ENCODE measurements at regions not wholly inside any gene's neighbourhood (a gene's known extent, or its start where the extent isn't known, plus 50 kb on each side); places are given as distances from the start of the nearest gene placed in this dataset.

GRCh38 chr2:114076961-114077360 lies 187.1 kb downstream of the ACTR3 start:
- H3K4me3 ChIP-seq (ENCODE audit: low read length) = no peak overlapping the region
- H3K36me3 ChIP-seq (ENCODE audit: insufficient read depth, low read depth, low read length) = no peaks in the 10 kb centered on the region
- H3K4me1 ChIP-seq (ENCODE audit: insufficient read depth, low read length) = no peaks in the 10 kb centered on the region
- H3K9ac ChIP-seq (ENCODE audit: low read depth, low read length) = no peak overlapping the region
- no peaks in the 10 kb centered on the region for H3K9me3 ChIP-seq (ENCODE audit: insufficient read depth, low read depth, low read length)
- no peaks in the 10 kb centered on the region for H3K27me3 ChIP-seq (ENCODE audit: insufficient read depth, low read length)
- no peak overlapping the region for H3K27ac ChIP-seq (ENCODE audit: low read length)

GRCh38 chr2:114079366-114080004 lies 189.6 kb downstream of the ACTR3 start:
- no peaks in the 10 kb centered on the region for H3K36me3 ChIP-seq (ENCODE audit: insufficient read depth, low read depth, low read length)
- H3K27me3 ChIP-seq (ENCODE audit: insufficient read depth, low read length) = no peaks in the 10 kb centered on the region
- no peaks in the 10 kb centered on the region for H3K4me1 ChIP-seq (ENCODE audit: insufficient read depth, low read length)
- H3K9me3 ChIP-seq (ENCODE audit: insufficient read depth, low read depth, low read length) = no peaks in the 10 kb centered on the region
- no peak overlapping the region for H3K4me3 ChIP-seq (ENCODE audit: low read length)
- no peak overlapping the region for H3K9ac ChIP-seq (ENCODE audit: low read depth, low read length)
- H3K27ac ChIP-seq (ENCODE audit: low read length) = no peak overlapping the region

GRCh38 chr2:114082731-114083433 lies 193.0 kb downstream of the ACTR3 start:
- no peak overlapping the region for H3K4me3 ChIP-seq (ENCODE audit: low read length)
- H3K9ac ChIP-seq (ENCODE audit: low read depth, low read length) = no peak overlapping the region
- no peaks in the 10 kb centered on the region for H3K36me3 ChIP-seq (ENCODE audit: insufficient read depth, low read depth, low read length)
- no peaks in the 10 kb centered on the region for H3K27me3 ChIP-seq (ENCODE audit: insufficient read depth, low read length)
- no peaks in the 10 kb centered on the region for H3K9me3 ChIP-seq (ENCODE audit: insufficient read depth, low read depth, low read length)
- H3K4me1 ChIP-seq (ENCODE audit: insufficient read depth, low read length) = no peaks in the 10 kb centered on the region
- H3K27ac ChIP-seq (ENCODE audit: low read length) = no peak overlapping the region

GRCh38 chr2:114083717-114084387 lies 194.0 kb downstream of the ACTR3 start:
- Histone ChIP-seq H3K9ac (ENCODE audit: low read depth, low read length) (no peak overlapping the region), H3K4me1 (ENCODE audit: insufficient read depth, low read length) (no peaks in the 10 kb centered on the region), H3K9me3 (ENCODE audit: insufficient read depth, low read depth, low read length) (no peaks in the 10 kb centered on the region), H3K27ac (ENCODE audit: low read length) (no peak overlapping the region), H3K4me3 (ENCODE audit: low read length) (no peak overlapping the region), H3K36me3 (ENCODE audit: insufficient read depth, low read depth, low read length) (no peaks in the 10 kb centered on the region), H3K27me3 (ENCODE audit: insufficient read depth, low read length) (no peaks in the 10 kb centered on the region)

- H3K4me3 ChIP-seq (ENCODE audit: low read length) = no peak overlapping the region
- H3K9ac ChIP-seq (ENCODE audit: low read depth, low read length) = no peak overlapping the region
- H3K36me3 ChIP-seq (ENCODE audit: insufficient read depth, low read depth, low read length) = no peaks in the 10 kb centered on the region
- H3K27me3 ChIP-seq (ENCODE audit: insufficient read depth, low read length) = no peaks in the 10 kb centered on the region
- H3K27ac ChIP-seq (ENCODE audit: low read length) = no peak overlapping the region
- no peaks in the 10 kb centered on the region for H3K4me1 ChIP-seq (ENCODE audit: insufficient read depth, low read length)
- no peaks in the 10 kb centered on the region for H3K9me3 ChIP-seq (ENCODE audit: insufficient read depth, low read depth, low read length)
Observed at GRCh38 chr2:114085238-114085637, 195.3 kb downstream of the ACTR3 start.

- Histone ChIP-seq H3K4me1 (ENCODE audit: insufficient read depth, low read length) (no peaks in the 10 kb centered on the region), H3K4me3 (ENCODE audit: low read length) (no peak overlapping the region), H3K9ac (ENCODE audit: low read depth, low read length) (no peak overlapping the region), H3K36me3 (ENCODE audit: insufficient read depth, low read depth, low read length) (no peaks in the 10 kb centered on the region), H3K27ac (ENCODE audit: low read length) (no peak overlapping the region), H3K9me3 (ENCODE audit: insufficient read depth, low read depth, low read length) (no peaks in the 10 kb centered on the region), H3K27me3 (ENCODE audit: insufficient read depth, low read length) (no peaks in the 10 kb centered on the region)
Observed at GRCh38 chr2:114085992-114086391, 196.1 kb downstream of the ACTR3 start.

GRCh38 chr2:114089636-114090319 lies 199.9 kb downstream of the ACTR3 start:
- Histone ChIP-seq H3K36me3 (ENCODE audit: insufficient read depth, low read depth, low read length) (no peaks in the 10 kb centered on the region), H3K9ac (ENCODE audit: low read depth, low read length) (no peak overlapping the region), H3K4me1 (ENCODE audit: insufficient read depth, low read length) (no peaks in the 10 kb centered on the region), H3K27me3 (ENCODE audit: insufficient read depth, low read length) (no peaks in the 10 kb centered on the region), H3K27ac (ENCODE audit: low read length) (no peak overlapping the region), H3K4me3 (ENCODE audit: low read length) (no peak overlapping the region), H3K9me3 (ENCODE audit: insufficient read depth, low read depth, low read length) (no peaks in the 10 kb centered on the region)

- H3K36me3 ChIP-seq (ENCODE audit: insufficient read depth, low read depth, low read length) = no peaks in the 10 kb centered on the region
- no peak overlapping the region for H3K9ac ChIP-seq (ENCODE audit: low read depth, low read length)
- no peak overlapping the region for H3K27ac ChIP-seq (ENCODE audit: low read length)
- H3K4me3 ChIP-seq (ENCODE audit: low read length) = no peak overlapping the region
- H3K27me3 ChIP-seq (ENCODE audit: insufficient read depth, low read length) = no peaks in the 10 kb centered on the region
- H3K4me1 ChIP-seq (ENCODE audit: insufficient read depth, low read length) = no peaks in the 10 kb centered on the region
- peaks cover 5% of the 10 kb centered on the region for H3K9me3 ChIP-seq (ENCODE audit: insufficient read depth, low read depth, low read length)
Observed at GRCh38 chr2:114091010-114091409, 201.1 kb downstream of the ACTR3 start.

GRCh38 chr2:114108249-114108648 lies 218.4 kb downstream of the ACTR3 start:
- no peaks in the 10 kb centered on the region for H3K36me3 ChIP-seq (ENCODE audit: insufficient read depth, low read depth, low read length)
- H3K4me3 ChIP-seq (ENCODE audit: low read length) = no peak overlapping the region
- H3K9ac ChIP-seq (ENCODE audit: low read depth, low read length) = no peak overlapping the region
- peaks cover 11% of the 10 kb centered on the region; the same call in 1 of the 2 replicates for H3K9me3 ChIP-seq (ENCODE audit: insufficient read depth, low read depth, low read length)
- H3K4me1 ChIP-seq (ENCODE audit: insufficient read depth, low read length) = peaks cover 15% of the 10 kb centered on the region
- no peak overlapping the region for H3K27ac ChIP-seq (ENCODE audit: low read length)
- no peaks in the 10 kb centered on the region for H3K27me3 ChIP-seq (ENCODE audit: insufficient read depth, low read length)

GRCh38 chr2:114108824-114109416 lies 219.0 kb downstream of the ACTR3 start:
- Histone ChIP-seq H3K4me1 (ENCODE audit: insufficient read depth, low read length) (peaks cover 15% of the 10 kb centered on the region), H3K36me3 (ENCODE audit: insufficient read depth, low read depth, low read length) (no peaks in the 10 kb centered on the region), H3K27ac (ENCODE audit: low read length) (peak overlapping the region; percentile 27), H3K4me3 (ENCODE audit: low read length) (no peak overlapping the region), H3K27me3 (ENCODE audit: insufficient read depth, low read length) (no peaks in the 10 kb centered on the region), H3K9ac (ENCODE audit: low read depth, low read length) (no peak overlapping the region), H3K9me3 (ENCODE audit: insufficient read depth, low read depth, low read length) (0 out of 2 replicates have a peak, but pooled peaks cover 6% of the 10 kb centered on the region)

- Histone ChIP-seq H3K4me3 (ENCODE audit: low read length) (no peak overlapping the region), H3K27ac (ENCODE audit: low read length) (no peak overlapping the region), H3K9ac (ENCODE audit: low read depth, low read length) (no peak overlapping the region), H3K36me3 (ENCODE audit: insufficient read depth, low read depth, low read length) (no peaks in the 10 kb centered on the region), H3K4me1 (ENCODE audit: insufficient read depth, low read length) (peaks cover 15% of the 10 kb centered on the region), H3K27me3 (ENCODE audit: insufficient read depth, low read length) (no peaks in the 10 kb centered on the region), H3K9me3 (ENCODE audit: insufficient read depth, low read depth, low read length) (no peaks in the 10 kb centered on the region)
Observed at GRCh38 chr2:114111329-114111728, 221.4 kb downstream of the ACTR3 start.
